D341Med (cell line): ENCODE measurements at regions not wholly inside any gene's neighbourhood (a gene's known extent, or its start where the extent isn't known, plus 50 kb on each side); places are given as distances from the start of the nearest gene placed in this dataset.
"Not testable (repeated sequence)": the region's sequence is repeated elsewhere in the genome, so short reads cannot be mapped to it uniquely, and the experiment has no call there.

Experiments used
- DNase-seq: peaks from one replicate; pipeline ENCODE4 v3.0.0; 2012; ENCODE audit warnings: low spot score

- no peak for DNase-seq
These were observed 545.8 kb downstream of the INSC start for GRCh38 chr11:15660496-15660895.

- no peak for DNase-seq
These were observed 547.6 kb downstream of the INSC start for GRCh38 chr11:15662285-15662684.

- no peak for DNase-seq
These were observed 549.1 kb downstream of the INSC start for GRCh38 chr11:15663777-15664218.

- DNase-seq, result no peak
These were observed 550.7 kb downstream of the INSC start for GRCh38 chr11:15665368-15665871.

- no peak for DNase-seq
These were observed 552.5 kb downstream of the INSC start for GRCh38 chr11:15667127-15667725.

- no peak for DNase-seq
These were observed 554.0 kb downstream of the INSC start for GRCh38 chr11:15668718-15669117.

GRCh38 chr11:15670520-15671070 lies 555.9 kb downstream of the INSC start:
- no peak for DNase-seq

GRCh38 chr11:15671216-15671615 lies 556.5 kb downstream of the INSC start:
- DNase-seq, result no peak

- no peak for DNase-seq
These were observed 558.1 kb downstream of the INSC start for GRCh38 chr11:15672825-15673224.

GRCh38 chr11:15673408-15673831 lies 558.7 kb downstream of the INSC start:
- DNase-seq, result no peak

- DNase-seq, result no peak
These were observed 560.0 kb downstream of the INSC start for GRCh38 chr11:15674756-15675155.

GRCh38 chr11:15675683-15676082 lies 561.0 kb downstream of the INSC start:
- no peak for DNase-seq

- no peak for DNase-seq
These were observed 562.5 kb downstream of the INSC start for GRCh38 chr11:15677181-15677580.

GRCh38 chr11:15683528-15683927 lies 568.8 kb downstream of the INSC start:
- no peak for DNase-seq

GRCh38 chr11:15685306-15685705 lies 570.6 kb downstream of the INSC start:
- no peak for DNase-seq

GRCh38 chr11:15686259-15686658 lies 571.5 kb downstream of the INSC start:
- DNase-seq, result not testable (repeated sequence)

GRCh38 chr11:15687342-15687741 lies 572.6 kb downstream of the INSC start:
- no peak for DNase-seq

GRCh38 chr11:15688351-15688792 lies 573.6 kb downstream of the INSC start:
- DNase-seq, result no peak

GRCh38 chr11:15690320-15690719 lies 575.6 kb downstream of the INSC start:
- no peak for DNase-seq

GRCh38 chr11:15692739-15693138 lies 578.0 kb downstream of the INSC start:
- no peak for DNase-seq

- DNase-seq, result no peak
These were observed 580.5 kb downstream of the INSC start for GRCh38 chr11:15695096-15695721.

- no peak for DNase-seq
These were observed 581.3 kb downstream of the INSC start for GRCh38 chr11:15696069-15696468.

GRCh38 chr11:15697437-15698236 lies 582.9 kb downstream of the INSC start:
- DNase-seq, result no peak
